SKM-1 treated with dmso at 0.1 percent for 144 hours (cell line): ENCODE measurements at regions not wholly inside any gene's neighbourhood (a gene's known extent, or its start where the extent isn't known, plus 50 kb on each side); places are given as distances from the start of the nearest gene placed in this dataset.
"Not testable (repeated sequence)": the region's sequence is repeated elsewhere in the genome, so short reads cannot be mapped to it uniquely, and the experiment has no call there.

Experiments used
- DNase-seq: peaks from one replicate; lab custom pipeline; 2025; ENCODE audit not compliant: unreplicated experiment; lab: John Stamatoyannopoulos, UW

DNA sequence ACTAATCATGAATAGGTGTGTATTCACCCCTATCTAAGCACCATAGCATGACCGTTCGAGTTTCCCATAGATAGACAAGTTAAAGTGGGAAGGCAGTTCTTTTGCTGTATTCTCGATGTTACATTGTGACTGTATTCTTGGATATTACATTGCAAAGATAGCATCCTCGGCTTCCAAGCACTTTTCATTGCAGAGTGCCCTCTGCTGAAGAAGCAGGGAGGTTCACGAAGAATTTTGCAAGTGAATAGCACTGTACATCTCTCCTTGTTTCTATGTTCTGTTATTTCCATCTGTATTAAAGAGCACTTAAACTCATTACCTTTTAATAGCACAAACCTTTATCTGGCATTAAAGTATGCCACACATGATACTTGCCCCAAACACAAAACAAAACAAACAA is 426.7 kb upstream of the ARX start:
- DNase-seq: no peak

DNA sequence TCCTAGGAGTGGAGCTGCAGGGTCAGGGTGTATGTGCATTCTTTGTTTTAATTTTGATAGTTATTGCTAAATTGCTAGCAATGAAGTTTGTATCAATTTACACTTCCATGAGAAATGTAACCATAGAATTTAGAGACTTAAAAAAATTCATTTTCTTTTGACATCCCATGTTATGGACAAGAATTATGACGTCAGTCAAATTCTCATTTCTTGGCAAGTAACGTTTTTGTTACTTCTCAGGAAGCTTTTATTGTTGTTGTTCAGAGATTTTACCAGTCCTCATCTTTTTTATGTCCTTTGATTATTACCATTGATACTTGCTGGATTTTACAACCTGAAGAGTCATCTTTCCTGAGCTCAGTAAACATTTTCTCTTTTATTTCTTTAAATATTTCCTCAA is 417.5 kb upstream of the ARX start:
- DNase-seq: no peak

DNA sequence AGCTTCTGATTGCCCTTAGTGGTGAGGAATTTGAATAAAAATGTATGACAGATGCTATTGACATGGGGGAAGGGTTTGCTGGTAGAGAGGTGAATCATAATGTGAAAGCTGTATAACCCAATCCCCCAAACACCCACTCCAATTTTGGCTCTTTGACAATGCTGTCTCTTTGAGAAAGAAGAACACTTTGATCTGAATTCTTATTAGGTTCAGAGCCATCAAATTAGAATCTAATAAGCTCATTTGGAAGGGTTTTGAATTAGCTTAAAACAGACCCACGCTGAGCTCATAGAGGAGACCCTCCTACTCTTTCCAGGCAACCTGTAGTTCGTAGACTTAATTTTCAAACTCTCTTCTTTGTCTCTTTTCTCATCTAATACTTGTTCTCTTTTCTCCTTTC is 416.6 kb upstream of the ARX start:
- no peak for DNase-seq

DNA sequence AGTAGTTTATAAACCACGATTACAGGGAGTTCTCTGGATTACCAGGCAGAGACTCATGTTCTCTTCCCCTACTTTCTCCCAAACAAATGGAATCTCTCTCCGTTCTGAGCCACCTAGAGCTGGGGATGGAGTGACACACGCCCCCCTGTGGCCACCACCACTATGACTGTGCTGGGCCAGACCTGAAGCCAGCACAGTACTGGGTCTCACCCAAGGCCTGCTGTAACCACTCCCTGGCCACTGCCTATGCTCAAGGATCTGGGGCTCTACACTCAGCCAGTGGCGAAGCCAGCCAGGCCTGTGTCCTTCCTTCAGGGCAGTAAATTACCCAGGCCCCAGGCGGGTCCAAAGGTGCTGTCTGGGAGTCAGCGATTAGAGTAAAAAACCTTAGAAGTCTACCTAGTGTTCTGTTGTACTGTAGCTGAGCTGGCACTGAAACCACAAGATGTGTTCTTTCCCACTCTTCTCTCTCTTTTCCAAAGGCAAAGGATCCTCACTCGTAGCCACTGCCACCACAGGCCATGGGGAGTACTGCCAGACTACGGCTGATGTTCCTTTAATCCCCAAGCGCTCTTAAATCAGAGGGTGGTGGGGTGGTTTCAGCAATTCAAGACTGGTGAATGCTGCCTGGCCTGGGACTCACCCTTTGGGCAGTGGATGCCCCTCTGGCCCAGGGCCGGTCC is 412.2 kb upstream of the ARX start:
- DNase-seq: no peak

DNA sequence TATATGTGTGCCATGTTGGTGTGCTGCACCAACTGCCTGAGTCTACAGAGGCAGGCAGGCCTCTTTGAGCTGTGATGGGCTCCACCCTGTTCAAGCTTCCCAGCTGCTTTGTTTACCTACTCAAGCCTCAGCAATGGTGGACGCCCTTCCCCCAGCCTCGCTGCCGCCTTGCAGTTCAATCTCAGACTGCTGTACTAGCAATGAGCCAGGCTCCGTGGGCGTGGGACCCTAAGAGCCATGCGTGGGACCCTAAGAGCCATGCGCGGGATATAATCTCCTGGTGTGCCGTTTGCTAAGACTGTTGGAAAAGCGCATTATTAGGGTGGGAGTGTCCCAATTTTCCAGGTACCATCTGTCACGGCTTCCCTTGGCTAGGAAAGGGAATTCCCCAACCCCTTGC is 388.4 kb upstream of the ARX start:
- not testable (repeated sequence) for DNase-seq

DNA sequence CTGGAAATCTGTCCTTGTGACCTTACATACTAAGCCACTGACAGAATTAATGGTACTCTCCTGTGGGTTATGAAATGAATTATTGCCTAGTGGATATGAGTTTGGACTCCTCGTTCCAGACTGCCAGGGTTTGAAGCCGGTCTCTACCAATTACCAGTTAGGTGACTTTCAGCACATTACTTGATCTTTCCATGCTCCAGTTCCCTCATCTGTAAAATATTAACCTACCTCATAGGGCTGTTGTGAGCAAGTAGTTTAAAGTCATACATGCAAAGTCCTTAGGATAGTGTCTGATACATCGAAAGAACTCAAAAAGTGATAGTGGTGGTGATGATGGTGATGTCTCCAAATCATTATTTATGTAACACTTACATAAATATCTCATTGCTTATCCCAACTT is 373.5 kb upstream of the ARX start:
- no peak for DNase-seq

DNA sequence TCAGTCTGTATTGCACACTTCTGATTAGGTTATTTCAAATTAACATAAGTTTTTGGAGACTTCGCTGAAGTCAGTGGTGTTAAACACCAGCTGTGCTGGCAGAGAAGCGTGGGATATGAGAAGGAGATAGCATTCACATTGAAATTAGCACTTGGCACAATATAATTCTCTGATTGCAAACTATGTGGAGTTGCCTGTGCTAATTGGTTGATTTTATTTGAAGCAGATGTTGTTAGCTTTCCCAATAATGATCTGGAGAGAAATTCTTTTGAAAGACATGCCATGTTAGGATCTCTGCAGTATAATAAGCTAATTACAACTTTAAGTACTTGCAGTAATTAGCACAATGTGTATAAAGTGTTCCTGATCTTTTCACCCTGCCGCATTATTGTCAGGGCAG is 367.4 kb upstream of the ARX start:
- no peak for DNase-seq

DNA sequence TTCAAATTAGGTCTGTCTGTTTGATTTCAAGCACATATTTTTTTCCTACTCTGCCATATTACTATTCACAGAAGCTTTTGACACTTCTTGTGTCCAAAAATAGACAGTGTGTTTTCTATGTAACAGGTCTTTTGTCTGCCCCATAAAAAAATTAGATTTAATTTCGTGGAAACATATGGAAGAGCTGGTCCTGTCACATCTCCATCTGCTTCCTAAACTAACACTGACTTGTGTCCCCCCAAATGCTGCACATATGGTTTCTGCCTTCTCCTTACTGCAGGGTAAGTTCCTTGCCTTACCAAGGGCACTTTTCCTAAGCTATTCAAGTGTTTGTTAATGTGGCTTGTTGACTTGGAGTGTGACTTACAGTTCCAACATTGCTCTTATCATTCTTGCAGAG is 340.7 kb upstream of the ARX start:
- no peak for DNase-seq

DNA sequence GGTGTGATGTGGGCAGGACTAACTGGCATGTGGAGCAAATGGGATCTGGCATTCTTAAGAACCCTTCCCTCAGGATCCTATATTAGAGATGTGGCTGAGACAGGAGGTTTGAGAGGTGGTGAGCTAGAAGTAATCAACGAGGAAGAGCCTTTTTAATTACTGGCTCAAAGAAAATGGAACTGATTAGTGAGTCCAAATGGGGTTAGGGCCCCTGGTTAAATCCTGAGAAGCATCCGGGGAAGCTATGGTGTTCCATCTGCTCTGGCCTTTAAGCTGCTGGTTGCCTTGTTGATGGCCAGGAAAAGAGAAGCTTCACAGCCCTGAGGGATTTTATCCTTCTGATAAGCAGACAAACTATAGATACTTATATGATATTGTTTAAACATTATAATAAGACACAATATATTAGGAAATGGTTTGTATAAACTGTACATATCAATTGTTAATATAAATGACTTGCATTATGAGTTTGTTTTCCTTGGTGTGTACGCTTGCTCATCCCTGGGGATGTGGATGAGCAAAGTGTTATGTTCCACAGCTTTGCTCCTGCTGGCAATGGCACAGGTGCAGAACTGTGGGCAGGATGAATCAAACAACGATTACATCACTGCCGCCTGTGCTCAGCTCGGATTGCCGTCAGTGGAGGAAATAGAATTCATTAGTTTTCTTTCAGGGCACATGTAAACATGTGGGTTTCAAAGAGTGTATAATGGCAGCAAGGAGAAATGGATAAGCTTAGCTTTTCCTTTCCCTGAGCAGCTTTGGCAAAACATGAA is 328.6 kb upstream of the ARX start:
- DNase-seq: no peak

DNA sequence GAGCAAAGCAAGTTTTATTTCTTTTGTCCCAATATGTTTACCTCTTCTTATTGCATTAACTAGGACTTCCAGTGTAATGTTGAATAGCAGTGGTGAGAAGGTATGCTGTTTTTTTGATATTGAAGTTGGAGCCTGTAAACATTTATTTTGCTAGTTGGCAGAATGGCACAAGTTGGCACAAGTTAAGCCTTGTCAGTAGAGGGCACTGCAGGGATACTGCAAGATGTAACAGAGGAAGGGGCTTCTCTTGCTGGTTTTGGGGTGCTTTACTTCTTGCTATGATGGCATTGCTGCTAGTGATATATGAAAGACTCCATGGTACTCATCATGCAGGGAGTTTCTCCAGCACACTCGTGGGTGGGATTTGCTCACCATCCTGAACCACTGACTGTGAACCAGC is 327.3 kb upstream of the ARX start:
- no peak for DNase-seq

DNA sequence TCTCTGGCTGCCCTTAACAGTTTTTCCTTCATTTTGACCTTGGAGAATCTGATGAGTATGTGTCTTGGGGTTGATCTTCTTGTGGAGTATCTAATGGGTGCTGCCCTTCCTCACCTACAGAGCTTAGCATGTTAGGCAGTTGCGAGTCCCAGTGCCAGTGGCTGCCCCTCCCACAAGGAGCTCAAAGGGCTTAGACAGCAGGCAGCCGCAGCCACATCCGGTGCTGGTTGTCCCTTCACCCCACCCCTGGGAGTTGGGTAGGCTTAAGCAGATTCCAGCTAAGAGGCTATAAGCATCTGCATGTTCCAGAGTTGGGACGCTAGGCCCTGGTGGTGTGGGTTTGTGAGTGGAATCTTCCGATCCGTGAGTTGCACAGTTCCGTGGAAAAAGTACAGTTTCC is 322.1 kb upstream of the ARX start:
- no peak for DNase-seq

DNA sequence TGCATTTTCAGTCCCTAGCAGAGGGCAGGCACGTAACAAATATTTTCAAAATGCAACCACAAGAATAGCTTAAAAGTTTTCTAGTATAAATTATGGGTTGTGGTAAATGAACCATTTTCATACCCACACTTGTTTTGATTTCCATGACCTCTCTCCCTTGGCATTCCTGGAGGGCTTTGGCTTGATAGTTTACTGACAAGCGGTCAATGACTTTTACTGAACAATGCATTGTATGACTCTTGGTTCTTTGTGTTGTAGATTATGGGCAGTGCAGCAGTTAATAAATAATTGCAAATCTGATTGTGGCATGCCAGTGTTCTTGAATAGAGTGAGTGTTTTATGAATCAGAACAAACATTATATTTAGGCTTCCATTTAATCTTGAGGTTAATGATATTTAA is 285.2 kb upstream of the ARX start:
- no peak for DNase-seq

DNA sequence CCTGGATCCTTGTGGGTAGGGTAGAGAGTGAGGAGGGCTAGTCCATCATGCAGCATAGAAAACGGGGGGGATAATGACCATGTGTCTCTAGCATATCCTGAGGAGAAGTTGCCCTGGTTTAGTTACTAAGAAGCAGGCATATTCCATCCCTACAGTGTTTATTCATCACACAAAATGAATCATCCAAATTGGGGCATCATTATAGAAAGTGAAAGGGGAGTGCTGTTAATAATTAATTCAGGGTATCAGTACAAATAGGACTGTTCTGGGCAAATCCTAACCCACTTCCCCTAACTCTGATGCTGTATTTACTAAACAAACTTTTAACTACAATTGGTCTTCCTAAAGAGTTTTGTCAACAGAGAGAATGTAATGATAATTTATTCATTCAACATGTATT is 281.1 kb upstream of the ARX start:
- no peak for DNase-seq

DNA sequence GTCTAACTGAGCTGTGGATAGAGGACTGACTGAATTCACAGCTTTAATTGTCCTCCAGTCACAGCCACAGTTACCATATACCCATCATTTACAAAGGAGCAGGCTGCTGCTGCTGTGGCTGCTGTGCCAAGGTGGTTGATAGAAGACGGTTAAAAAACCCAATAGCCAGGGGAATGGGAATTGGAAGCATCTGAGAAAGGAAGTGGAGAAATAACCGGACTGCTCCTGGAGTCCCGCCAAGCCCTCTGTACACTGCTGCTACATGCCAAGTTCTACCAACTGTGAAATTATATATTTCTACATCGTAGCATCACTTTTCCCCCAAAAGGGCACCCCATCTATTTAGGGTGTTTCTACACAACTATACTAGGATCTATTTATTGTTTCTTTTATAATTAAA is 279.7 kb upstream of the ARX start:
- no peak for DNase-seq

DNA sequence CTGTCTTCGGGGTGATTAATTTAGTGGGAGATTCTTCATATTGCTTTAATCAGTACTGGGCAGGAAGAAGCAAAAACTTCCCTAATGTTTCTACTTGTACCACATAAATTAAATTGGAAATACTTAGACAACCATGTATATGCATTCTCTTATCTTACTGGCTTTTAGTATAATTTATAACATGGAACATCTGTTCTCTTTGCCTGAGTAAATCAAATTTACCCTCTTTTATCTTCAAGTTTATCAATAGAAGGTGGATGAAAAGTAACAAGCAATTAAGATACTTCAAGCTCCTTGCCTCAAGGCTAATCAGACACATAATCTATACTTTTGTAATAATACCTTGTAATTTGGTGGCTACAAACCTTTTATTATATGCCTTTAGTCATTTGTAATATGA is 274.4 kb upstream of the ARX start:
- no peak for DNase-seq

DNA sequence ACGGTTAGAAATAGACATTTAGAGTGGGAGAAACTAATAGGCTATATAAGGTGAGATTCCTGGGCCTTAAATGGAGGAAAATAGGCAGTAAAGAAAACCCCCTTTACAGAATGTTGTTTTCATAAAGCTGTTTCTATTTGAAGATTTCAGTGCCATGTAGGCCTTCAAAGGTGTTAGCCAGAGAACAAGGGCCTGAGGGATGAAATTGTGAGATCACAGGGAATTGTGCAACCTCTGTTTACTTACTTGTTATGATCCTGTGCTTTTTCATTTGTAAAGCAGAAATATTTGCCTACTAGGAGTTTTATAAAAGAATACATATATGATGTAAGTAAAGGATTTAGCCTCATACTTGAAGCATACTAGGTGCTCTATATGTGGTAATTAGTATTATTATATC is 272.9 kb upstream of the ARX start:
- no peak for DNase-seq

DNA sequence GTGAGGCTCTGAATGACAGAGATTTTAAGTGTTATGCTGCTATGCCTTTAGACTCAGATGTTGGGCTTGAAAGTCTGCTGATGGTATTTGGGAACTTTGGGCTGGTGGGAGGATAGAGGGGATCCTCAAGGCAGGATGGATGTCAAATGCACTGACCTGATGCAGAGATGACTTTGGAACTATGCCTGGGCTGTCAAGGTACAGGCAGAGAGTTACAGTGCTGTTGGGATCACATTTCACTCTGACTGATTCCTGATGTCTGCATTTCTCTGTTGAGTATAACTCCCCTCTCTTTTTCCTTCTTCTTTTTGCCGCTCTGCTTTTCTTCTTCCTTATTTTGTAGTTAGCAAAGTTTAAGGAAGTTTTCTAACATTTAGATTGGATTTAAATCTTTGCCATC is 271.8 kb upstream of the ARX start:
- DNase-seq: no peak

DNA sequence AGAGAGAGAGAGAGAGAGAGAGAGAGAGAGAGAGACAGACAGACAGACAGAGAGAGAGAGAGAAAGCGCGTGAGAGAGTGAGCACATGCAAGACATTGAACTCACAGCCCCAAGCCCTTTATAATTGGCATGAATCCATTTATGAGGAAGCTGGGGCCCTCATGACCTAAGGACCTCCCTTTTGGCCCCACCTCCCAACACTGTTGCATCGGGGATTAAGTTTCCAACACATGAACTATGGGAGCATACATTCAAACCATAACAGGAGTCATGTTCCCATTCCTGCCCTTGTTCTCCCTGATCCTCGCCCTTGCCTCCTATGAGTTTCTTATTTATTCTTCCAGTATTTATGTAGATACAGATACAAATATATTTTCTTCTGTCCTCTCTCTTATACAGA is 269.8 kb upstream of the ARX start:
- DNase-seq: no peak

DNA sequence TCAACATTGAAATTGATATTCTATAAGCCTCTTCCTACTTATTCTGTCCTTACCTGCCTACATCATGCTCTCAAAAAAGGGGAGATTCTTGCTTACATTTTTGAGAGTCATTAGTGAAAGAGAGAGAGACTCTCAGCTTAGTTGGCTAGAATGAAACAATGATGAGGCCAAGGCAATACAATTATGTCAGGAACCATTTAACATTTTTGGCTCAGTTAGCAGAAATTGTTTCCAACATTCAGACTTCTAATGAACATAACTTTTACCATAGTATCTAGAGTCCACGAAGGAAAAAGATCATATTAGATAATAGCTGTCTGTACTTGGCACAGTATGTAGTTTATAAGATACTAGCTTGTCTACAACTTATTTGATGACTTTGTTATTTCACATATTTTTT is 263.7 kb upstream of the ARX start:
- DNase-seq: no peak

DNA sequence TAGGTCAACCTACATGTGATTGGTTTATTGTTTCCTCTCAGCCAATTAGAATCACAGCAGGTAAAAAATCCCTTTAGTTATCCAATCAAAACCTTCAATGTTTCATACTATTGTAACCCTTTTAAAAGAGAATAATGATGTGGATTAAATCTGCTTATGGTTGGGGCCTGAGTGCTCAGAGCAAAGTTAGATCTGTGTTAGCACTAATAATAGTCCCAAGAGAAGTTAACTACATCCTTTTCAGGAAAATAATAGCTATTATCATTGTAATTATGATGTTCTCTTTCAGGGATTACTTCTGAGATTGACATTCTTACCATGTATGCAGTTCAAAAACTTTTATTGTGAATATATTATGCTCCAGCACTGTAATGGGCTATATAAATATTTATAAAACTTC is 262.6 kb upstream of the ARX start:
- DNase-seq: no peak

DNA sequence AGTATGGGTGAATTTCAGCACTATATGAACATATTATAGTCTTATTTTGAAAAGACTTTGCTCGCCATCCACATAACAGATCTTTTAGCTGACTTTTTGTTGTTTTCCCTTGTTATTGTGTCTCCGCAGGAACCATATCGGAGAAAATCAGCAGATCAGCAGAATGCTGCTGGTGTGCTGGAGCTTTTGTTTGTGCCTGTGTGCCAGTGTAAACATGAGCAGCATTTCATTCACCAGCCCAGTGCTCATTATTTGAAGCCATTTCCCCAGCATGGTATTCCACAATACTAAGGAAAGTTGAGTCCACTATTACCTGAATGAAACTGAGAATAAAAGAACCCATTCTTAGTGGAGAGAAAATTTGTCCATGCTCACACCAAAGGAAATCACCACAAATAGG is 261.8 kb upstream of the ARX start:
- DNase-seq: no peak

DNA sequence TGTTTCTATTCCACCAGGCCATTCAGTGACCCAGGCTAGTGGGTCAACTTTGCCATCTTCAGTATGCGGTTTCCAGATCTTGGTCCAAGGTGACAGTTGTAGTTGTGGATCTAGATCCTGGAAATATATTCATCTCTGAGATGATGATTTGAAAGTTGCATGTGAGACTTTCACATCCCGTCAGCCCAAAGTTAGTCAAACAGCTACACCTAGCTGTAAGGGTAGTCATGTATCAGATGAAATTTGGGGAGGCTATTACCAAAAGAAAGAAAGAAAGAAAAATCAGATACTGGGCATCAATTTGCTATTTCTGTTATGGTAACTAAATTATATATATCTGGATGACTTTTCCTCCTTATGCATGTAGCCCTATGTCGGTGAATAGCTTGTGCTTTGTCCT is 259.4 kb upstream of the ARX start:
- no peak for DNase-seq

DNA sequence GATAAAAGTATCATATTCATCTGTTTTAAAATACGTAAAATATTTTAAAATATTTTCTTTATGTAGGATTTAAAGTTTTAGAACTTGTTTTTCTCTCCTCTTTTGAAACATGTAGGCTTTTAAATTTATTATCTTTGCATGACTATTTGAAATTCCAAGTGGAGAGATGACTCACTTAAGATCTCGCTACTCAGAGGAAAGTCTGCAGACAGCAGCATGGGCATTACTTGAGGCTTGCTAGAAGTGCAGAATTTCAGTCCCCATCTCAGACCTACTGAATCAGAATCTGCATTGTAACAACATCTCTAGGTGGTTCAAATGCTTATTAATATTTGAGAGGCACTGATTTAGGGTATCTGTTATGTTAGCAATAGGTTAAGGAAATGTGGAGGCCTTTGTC is 225.7 kb upstream of the ARX start:
- no peak for DNase-seq
